Activated CD4-positive, alpha-beta T cell treated with anti-CD3 and anti-CD28 coated beads, Interleukin-2, amount 10 ng/mL, durations not matched to agents 7 days and 5 days (primary cell): ENCODE measurements at regions not wholly inside any gene's neighbourhood (a gene's known extent, or its start where the extent isn't known, plus 50 kb on each side); places are given as distances from the start of the nearest gene placed in this dataset.

Experiments used
- CTCF ChIA-PET: fragments of 350-600 bp; sonication (Branson Sonifier 250); formaldehyde crosslinking; loops from one replicate; lab custom pipeline; 2021; ENCODE audit warnings: antibody characterized with exemption; lab: Charles Lee
- POLR2A ChIA-PET: fragments of 350-600 bp; sonication (Branson Sonifier 250); formaldehyde crosslinking; loops from one replicate; lab custom pipeline; 2021; ENCODE audit warnings: antibody characterized with exemption; lab: Charles Lee
- DNase-seq: peaks from one replicate; pipeline ENCODE4 v3.0.0-alpha.2; 2020
- H3K27ac Mint-ChIP-seq: one replicate; pipeline ENCODE4 v1.8.0; 2021; ENCODE audit warnings: mild to moderate bottlenecking, moderate library complexity, mixed read lengths
- H3K27me3 Mint-ChIP-seq: one replicate; pipeline ENCODE4 v1.8.0; 2021; ENCODE audit warnings: mixed read lengths
- H3K36me3 Mint-ChIP-seq: one replicate; pipeline ENCODE4 v1.8.0; 2021; ENCODE audit warnings: low read depth, mixed read lengths
- H3K4me1 Mint-ChIP-seq: one replicate; pipeline ENCODE4 v1.8.0; 2021; ENCODE audit warnings: mixed read lengths
- H3K4me3 Mint-ChIP-seq: one replicate; pipeline ENCODE4 v1.8.0; 2021; ENCODE audit warnings: mild to moderate bottlenecking, moderate library complexity, mixed read lengths
- H3K9me3 Mint-ChIP-seq: one replicate; pipeline ENCODE4 v1.8.0; 2021; ENCODE audit warnings: mixed read lengths

GRCh38 chr4:71221510-71222466 lies 117.0 kb upstream of the SLC4A4 start:
- CTCF ChIA-PET: no interaction called here

GRCh38 chr4:71222661-71223060 lies 116.2 kb upstream of the SLC4A4 start:
- ChIA-PET POLR2A (no interaction called here), CTCF (no interaction called here)
- no peak for DNase-seq
- no peak overlapping the region for H3K27ac Mint-ChIP-seq
- H3K9me3 Mint-ChIP-seq: peaks cover 2% of the 10 kb centered on the region
- H3K36me3 Mint-ChIP-seq: no peaks in the 10 kb centered on the region
- H3K4me1 Mint-ChIP-seq: no peaks in the 10 kb centered on the region
- peaks cover 11% of the 10 kb centered on the region for H3K27me3 Mint-ChIP-seq
- H3K4me3 Mint-ChIP-seq: no peak overlapping the region

More at GRCh38 chr4:71221510-71222466, 117.0 kb upstream of the SLC4A4 start:
- peaks cover 5% of the 10 kb centered on the region for H3K27me3 Mint-ChIP-seq
- peaks cover 2% of the 10 kb centered on the region for H3K9me3 Mint-ChIP-seq
- POLR2A ChIA-PET: interaction anchor here (0.6 kb wide), 1 partner anchor 435 kb away, joined by 3 read pairs; no protein-coding TSS in a partner anchor
- H3K27ac Mint-ChIP-seq: no peak overlapping the region
- DNase-seq: no peak
- no peaks in the 10 kb centered on the region for H3K4me1 Mint-ChIP-seq
- no peak overlapping the region for H3K4me3 Mint-ChIP-seq
- H3K36me3 Mint-ChIP-seq: no peaks in the 10 kb centered on the region

- POLR2A ChIA-PET: no interaction called here
- Mint-ChIP-seq H3K36me3 (no peaks in the 10 kb centered on the region), H3K27me3 (peaks cover 12% of the 10 kb centered on the region), H3K4me3 (no peak overlapping the region), H3K27ac (no peak overlapping the region), H3K9me3 (no peaks in the 10 kb centered on the region), H3K4me1 (no peaks in the 10 kb centered on the region)
- CTCF ChIA-PET: interaction anchor here (0.7 to 1.3 kb wide), 5 partner anchors 12 to 392 kb away, joined by 3 to 7 read pairs (median 4); no protein-coding TSS in a partner anchor
- no peak for DNase-seq
Measured at GRCh38 chr4:71229477-71230270, 109.1 kb upstream of the SLC4A4 start.

- POLR2A ChIA-PET: no interaction called here
- H3K27me3 Mint-ChIP-seq: peaks cover 14% of the 10 kb centered on the region
- CTCF ChIA-PET: interaction anchor here (0.9 to 1.0 kb wide), 2 partner anchors 41 to 47 kb away, joined by 3 to 4 read pairs; no protein-coding TSS in a partner anchor
Measured at GRCh38 chr4:71230271-71231128, 108.3 kb upstream of the SLC4A4 start.

GRCh38 chr4:71231129-71232055 lies 107.4 kb upstream of the SLC4A4 start:
- CTCF ChIA-PET: no interaction called here
- H3K4me1 Mint-ChIP-seq: no peaks in the 10 kb centered on the region
- POLR2A ChIA-PET: no interaction called here
- no peaks in the 10 kb centered on the region for H3K36me3 Mint-ChIP-seq
- no peak overlapping the region for H3K27ac Mint-ChIP-seq
- DNase-seq: no peak
- H3K9me3 Mint-ChIP-seq: no peaks in the 10 kb centered on the region
- H3K4me3 Mint-ChIP-seq: no peak overlapping the region
- H3K27me3 Mint-ChIP-seq: peaks cover 18% of the 10 kb centered on the region

More at GRCh38 chr4:71230271-71231128, 108.3 kb upstream of the SLC4A4 start:
- Mint-ChIP-seq H3K27ac (no peak overlapping the region), H3K9me3 (no peaks in the 10 kb centered on the region), H3K4me1 (no peaks in the 10 kb centered on the region), H3K36me3 (no peaks in the 10 kb centered on the region), H3K4me3 (no peak overlapping the region)
- no peak for DNase-seq

- POLR2A ChIA-PET: no interaction called here
- peaks cover 16% of the 10 kb centered on the region for H3K27me3 Mint-ChIP-seq
- H3K4me1 Mint-ChIP-seq: no peaks in the 10 kb centered on the region
- no peak overlapping the region for H3K4me3 Mint-ChIP-seq
- CTCF ChIA-PET: no interaction called here
- DNase-seq: no peak
- H3K9me3 Mint-ChIP-seq: no peaks in the 10 kb centered on the region
- H3K27ac Mint-ChIP-seq: no peak overlapping the region
- H3K36me3 Mint-ChIP-seq: no peaks in the 10 kb centered on the region
Measured at GRCh38 chr4:71232056-71232430, 106.8 kb upstream of the SLC4A4 start.

GRCh38 chr4:71232846-71233245 lies 106.0 kb upstream of the SLC4A4 start:
- no peak overlapping the region for H3K4me3 Mint-ChIP-seq
- no peaks in the 10 kb centered on the region for H3K9me3 Mint-ChIP-seq
- H3K27me3 Mint-ChIP-seq: peaks cover 12% of the 10 kb centered on the region
- CTCF ChIA-PET: no interaction called here
- H3K36me3 Mint-ChIP-seq: no peaks in the 10 kb centered on the region
- H3K4me1 Mint-ChIP-seq: no peaks in the 10 kb centered on the region
- no peak overlapping the region for H3K27ac Mint-ChIP-seq
- POLR2A ChIA-PET: no interaction called here
- DNase-seq: no peak

- Mint-ChIP-seq H3K27ac (no peak overlapping the region), H3K27me3 (peaks cover 5% of the 10 kb centered on the region), H3K4me3 (no peak overlapping the region), H3K36me3 (no peaks in the 10 kb centered on the region), H3K4me1 (no peaks in the 10 kb centered on the region), H3K9me3 (no peaks in the 10 kb centered on the region)
- ChIA-PET CTCF (interaction anchor here (0.6 kb wide), 1 partner anchor 350 kb away, joined by 3 read pairs; no protein-coding TSS in a partner anchor), POLR2A (no interaction called here)
- no peak for DNase-seq
Measured at GRCh38 chr4:71235311-71236201, 103.3 kb upstream of the SLC4A4 start.

- Mint-ChIP-seq H3K27me3 (peaks cover 5% of the 10 kb centered on the region), H3K4me1 (no peaks in the 10 kb centered on the region), H3K9me3 (no peaks in the 10 kb centered on the region), H3K4me3 (no peak overlapping the region), H3K27ac (no peak overlapping the region), H3K36me3 (no peaks in the 10 kb centered on the region)
- DNase-seq: no peak
- ChIA-PET CTCF (interaction anchor here (0.6 kb wide), 1 partner anchor 349 kb away, joined by 3 read pairs; no protein-coding TSS in a partner anchor), POLR2A (interaction anchor here (0.6 kb wide), 1 partner anchor 9 kb away, joined by 3 read pairs; no protein-coding TSS in a partner anchor)
Measured at GRCh38 chr4:71236226-71236625, 102.6 kb upstream of the SLC4A4 start.

- Mint-ChIP-seq H3K4me3 (no peak overlapping the region), H3K27ac (no peak overlapping the region), H3K27me3 (peaks cover 5% of the 10 kb centered on the region), H3K36me3 (no peaks in the 10 kb centered on the region), H3K4me1 (no peaks in the 10 kb centered on the region), H3K9me3 (no peaks in the 10 kb centered on the region)
- ChIA-PET POLR2A (no interaction called here), CTCF (no interaction called here)
- DNase-seq: no peak
Measured at GRCh38 chr4:71237641-71238040, 101.2 kb upstream of the SLC4A4 start.

- no peaks in the 10 kb centered on the region for H3K4me1 Mint-ChIP-seq
- no peaks in the 10 kb centered on the region for H3K9me3 Mint-ChIP-seq
- CTCF ChIA-PET: no interaction called here
- POLR2A ChIA-PET: no interaction called here
- no peak overlapping the region for H3K4me3 Mint-ChIP-seq
- DNase-seq: no peak
- peaks cover 5% of the 10 kb centered on the region for H3K27me3 Mint-ChIP-seq
- no peaks in the 10 kb centered on the region for H3K36me3 Mint-ChIP-seq
- no peak overlapping the region for H3K27ac Mint-ChIP-seq
Measured at GRCh38 chr4:71239365-71239764, 99.5 kb upstream of the SLC4A4 start.
